Activated CD4-positive, alpha-beta memory T cell treated with anti-CD3 and anti-CD28 coated beads for 36 hours (primary cell): ENCODE measurements at regions not wholly inside any gene's neighbourhood (a gene's known extent, or its start where the extent isn't known, plus 50 kb on each side); places are given as distances from the start of the nearest gene placed in this dataset.

Experiments
- CTCF ChIA-PET: fragments of 350-600 bp; sonication (Branson Sonifier 250); formaldehyde crosslinking; loops from one replicate; lab custom pipeline; 2021; ENCODE audit warnings: antibody characterized with exemption, inconsistent platforms; lab: Charles Lee
- POLR2A ChIA-PET: fragments of 350-600 bp; sonication (Branson Sonifier 250); formaldehyde crosslinking; loops from one replicate; lab custom pipeline; 2021; ENCODE audit warnings: antibody characterized with exemption; lab: Charles Lee
- DNase-seq: peaks from one replicate; pipeline ENCODE4 v3.0.0-alpha.2; 2020
- H3K27ac Mint-ChIP-seq: one replicate; pipeline ENCODE4 v1.8.0; 2021; ENCODE audit warnings: mixed read lengths
- H3K27me3 Mint-ChIP-seq: one replicate; pipeline ENCODE4 v1.8.0; 2021; ENCODE audit warnings: mixed read lengths
- H3K36me3 Mint-ChIP-seq: one replicate; pipeline ENCODE4 v1.8.0; 2021; ENCODE audit warnings: mixed read lengths
- H3K4me1 Mint-ChIP-seq: one replicate; pipeline ENCODE4 v1.8.0; 2021; ENCODE audit warnings: low read depth, mixed read lengths
- H3K4me3 Mint-ChIP-seq: one replicate; pipeline ENCODE4 v1.8.0; 2021; ENCODE audit warnings: mild to moderate bottlenecking, mixed read lengths
- H3K9me3 Mint-ChIP-seq: one replicate; pipeline ENCODE4 v1.8.0; 2021; ENCODE audit warnings: mixed read lengths
- intact Hi-C: fragments of 100-400 bp; cut with micrococcal nuclease; formaldehyde crosslinking; loops from one replicate; pipeline ENCODE4 v1.15.1; 2023

- Mint-ChIP-seq H3K4me3 (no peak overlapping the region), H3K27me3 (peaks cover 6% of the 10 kb centered on the region), H3K4me1 (no peaks in the 10 kb centered on the region), H3K36me3 (no peaks in the 10 kb centered on the region), H3K27ac (no peak overlapping the region), H3K9me3 (no peaks in the 10 kb centered on the region)
- intact Hi-C loops = no loop called here
- ChIA-PET CTCF (no interaction called here), POLR2A (no interaction called here)
- DNase-seq = no peak
Observed at GRCh38 chr5:7955476-7955875, 86.5 kb downstream of the MTRR start.

- DNase-seq = no peak
- peaks cover 5% of the 10 kb centered on the region for H3K27me3 Mint-ChIP-seq
- H3K4me3 Mint-ChIP-seq = no peak overlapping the region
- H3K4me1 Mint-ChIP-seq = no peaks in the 10 kb centered on the region
- CTCF ChIA-PET = no interaction called here
- no peaks in the 10 kb centered on the region for H3K36me3 Mint-ChIP-seq
- no peaks in the 10 kb centered on the region for H3K9me3 Mint-ChIP-seq
- intact Hi-C loops = no loop called here
- H3K27ac Mint-ChIP-seq = no peak overlapping the region
- POLR2A ChIA-PET = no interaction called here
Observed at GRCh38 chr5:7957329-7957728, 88.4 kb downstream of the MTRR start.

GRCh38 chr5:7960142-7960541 is 91.2 kb downstream of the MTRR start:
- no peaks in the 10 kb centered on the region for H3K4me1 Mint-ChIP-seq
- H3K36me3 Mint-ChIP-seq = no peaks in the 10 kb centered on the region
- H3K27ac Mint-ChIP-seq = no peak overlapping the region
- peaks cover 3% of the 10 kb centered on the region for H3K27me3 Mint-ChIP-seq
- no peak overlapping the region for H3K4me3 Mint-ChIP-seq
- ChIA-PET POLR2A (no interaction called here), CTCF (no interaction called here)
- DNase-seq = no peak
- intact Hi-C loops = no loop called here
- no peaks in the 10 kb centered on the region for H3K9me3 Mint-ChIP-seq

- no peaks in the 10 kb centered on the region for H3K4me1 Mint-ChIP-seq
- intact Hi-C loops = no loop called here
- POLR2A ChIA-PET = no interaction called here
- no peak for DNase-seq
- peaks cover 3% of the 10 kb centered on the region for H3K27me3 Mint-ChIP-seq
- H3K4me3 Mint-ChIP-seq = no peak overlapping the region
- H3K9me3 Mint-ChIP-seq = no peaks in the 10 kb centered on the region
- CTCF ChIA-PET = no interaction called here
- no peaks in the 10 kb centered on the region for H3K36me3 Mint-ChIP-seq
- H3K27ac Mint-ChIP-seq = no peak overlapping the region
Observed at GRCh38 chr5:7961540-7961939, 92.6 kb downstream of the MTRR start.

- POLR2A ChIA-PET = no interaction called here
- Mint-ChIP-seq H3K9me3 (no peaks in the 10 kb centered on the region), H3K4me1 (no peaks in the 10 kb centered on the region), H3K4me3 (no peak overlapping the region), H3K27me3 (peaks cover 7% of the 10 kb centered on the region), H3K27ac (no peak overlapping the region), H3K36me3 (no peaks in the 10 kb centered on the region)
- intact Hi-C loops = no loop called here
- no peak for DNase-seq
- CTCF ChIA-PET = no interaction called here
Observed at GRCh38 chr5:7970816-7971215, 101.9 kb downstream of the MTRR start.

DNA sequence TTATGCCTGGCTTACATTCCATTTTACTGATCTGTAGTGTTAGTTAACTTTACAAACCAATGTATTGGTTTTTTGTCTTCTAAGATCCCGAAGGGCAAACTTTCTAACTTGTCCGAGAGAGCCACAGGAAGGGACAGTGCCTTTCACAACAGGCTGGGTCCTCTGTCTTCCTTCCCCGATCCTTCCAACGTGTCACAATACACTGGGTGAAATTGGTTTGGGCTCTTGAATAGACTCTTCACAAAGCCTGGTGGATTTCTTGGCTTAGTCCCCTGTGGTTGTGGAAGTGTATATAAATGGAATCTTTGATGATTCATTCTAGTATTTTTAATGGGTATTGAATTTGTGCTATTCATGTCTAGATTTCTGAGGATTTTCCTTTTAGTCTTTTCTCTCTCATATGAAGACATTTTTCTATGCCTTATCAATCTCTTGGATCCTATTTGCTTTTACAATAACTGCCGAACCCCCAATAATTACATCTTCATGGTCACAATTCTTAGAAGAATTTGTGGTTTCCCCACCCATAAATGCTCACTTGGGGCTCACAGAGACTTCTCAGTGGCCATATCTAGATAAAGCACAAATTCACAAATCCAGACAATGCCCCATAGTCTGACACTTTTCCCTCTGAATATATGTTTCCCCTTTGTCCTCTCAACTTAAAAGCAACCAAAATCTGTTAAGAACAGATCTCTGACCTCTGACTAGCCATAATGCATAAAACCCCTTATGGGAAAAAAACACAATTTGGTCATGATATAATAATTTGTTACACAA is 107.7 kb downstream of the MTRR start:
- ChIA-PET CTCF (no interaction called here), POLR2A (no interaction called here)
- no peak overlapping the region for H3K4me3 Mint-ChIP-seq
- H3K9me3 Mint-ChIP-seq = no peaks in the 10 kb centered on the region
- intact Hi-C loops = no loop called here
- H3K4me1 Mint-ChIP-seq = no peaks in the 10 kb centered on the region
- H3K36me3 Mint-ChIP-seq = no peaks in the 10 kb centered on the region
- H3K27me3 Mint-ChIP-seq = peaks cover 14% of the 10 kb centered on the region
- DNase-seq = no peak
- no peak overlapping the region for H3K27ac Mint-ChIP-seq

DNA sequence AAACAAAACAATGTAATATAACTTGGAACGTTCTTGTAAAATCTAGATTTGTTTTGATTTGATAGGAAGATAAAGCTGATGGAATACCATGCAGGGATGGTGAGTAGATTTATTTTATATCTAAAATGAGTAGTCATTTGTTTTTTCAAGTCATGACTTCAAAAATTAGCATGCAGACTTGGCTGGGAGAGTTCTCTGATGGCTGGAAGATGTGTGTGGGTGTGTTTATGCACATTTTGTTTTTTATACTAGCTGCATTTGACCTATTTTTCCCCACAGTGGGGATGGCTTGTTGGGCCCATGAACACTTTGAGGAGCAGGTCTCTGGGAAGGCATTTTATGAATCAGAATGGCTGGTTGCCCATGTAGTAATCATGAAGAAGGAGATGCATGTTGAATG is 109.2 kb downstream of the MTRR start:
- Mint-ChIP-seq H3K4me1 (no peaks in the 10 kb centered on the region), H3K27me3 (peaks cover 14% of the 10 kb centered on the region), H3K9me3 (no peaks in the 10 kb centered on the region), H3K36me3 (no peaks in the 10 kb centered on the region), H3K27ac (no peak overlapping the region), H3K4me3 (no peak overlapping the region)
- intact Hi-C loops = no loop called here
- CTCF ChIA-PET = no interaction called here
- POLR2A ChIA-PET = no interaction called here
- DNase-seq = no peak

GRCh38 chr5:7978991-7979390 is 110.0 kb downstream of the MTRR start:
- Mint-ChIP-seq H3K36me3 (no peaks in the 10 kb centered on the region), H3K9me3 (no peaks in the 10 kb centered on the region), H3K27ac (no peak overlapping the region), H3K4me3 (no peak overlapping the region), H3K4me1 (no peaks in the 10 kb centered on the region), H3K27me3 (peaks cover 14% of the 10 kb centered on the region)
- POLR2A ChIA-PET = no interaction called here
- intact Hi-C loops = no loop called here
- CTCF ChIA-PET = no interaction called here
- DNase-seq = no peak

DNA sequence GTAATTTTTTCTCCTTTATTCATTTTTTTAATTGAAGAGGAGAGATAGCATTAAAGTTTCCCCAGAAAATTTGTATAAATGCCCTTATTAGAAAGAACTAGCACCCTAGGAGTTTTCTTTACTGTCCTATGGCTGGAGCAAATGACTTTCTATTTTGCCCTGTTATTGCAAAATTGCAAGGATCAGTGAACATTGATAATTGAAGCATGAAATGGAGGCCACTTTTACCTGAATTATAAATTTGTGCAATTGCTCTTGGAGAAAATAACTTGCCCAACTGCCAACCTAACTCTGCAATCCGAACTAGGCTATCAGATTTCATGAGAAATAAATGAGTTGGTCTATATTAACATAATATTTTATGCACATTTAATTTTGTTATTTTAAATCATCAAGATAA is 111.9 kb downstream of the MTRR start:
- H3K27ac Mint-ChIP-seq = no peak overlapping the region
- no peaks in the 10 kb centered on the region for H3K36me3 Mint-ChIP-seq
- POLR2A ChIA-PET = no interaction called here
- peaks cover 9% of the 10 kb centered on the region for H3K27me3 Mint-ChIP-seq
- DNase-seq = no peak
- intact Hi-C loops = no loop called here
- H3K9me3 Mint-ChIP-seq = no peaks in the 10 kb centered on the region
- no peaks in the 10 kb centered on the region for H3K4me1 Mint-ChIP-seq
- CTCF ChIA-PET = no interaction called here
- no peak overlapping the region for H3K4me3 Mint-ChIP-seq

- H3K27me3 Mint-ChIP-seq = peaks cover 2% of the 10 kb centered on the region
- CTCF ChIA-PET = no interaction called here
- no peak for DNase-seq
- H3K36me3 Mint-ChIP-seq = no peaks in the 10 kb centered on the region
- POLR2A ChIA-PET = no interaction called here
- intact Hi-C loops = no loop called here
- no peak overlapping the region for H3K27ac Mint-ChIP-seq
- H3K4me1 Mint-ChIP-seq = no peaks in the 10 kb centered on the region
- no peaks in the 10 kb centered on the region for H3K9me3 Mint-ChIP-seq
- H3K4me3 Mint-ChIP-seq = no peak overlapping the region
Observed at GRCh38 chr5:7983433-7983832, 114.5 kb downstream of the MTRR start.

GRCh38 chr5:7991125-7991821 is 122.3 kb downstream of the MTRR start:
- intact Hi-C loops = no loop called here
- H3K27ac Mint-ChIP-seq = no peak overlapping the region
- H3K36me3 Mint-ChIP-seq = no peaks in the 10 kb centered on the region
- no peaks in the 10 kb centered on the region for H3K4me1 Mint-ChIP-seq
- H3K9me3 Mint-ChIP-seq = no peaks in the 10 kb centered on the region
- no peaks in the 10 kb centered on the region for H3K27me3 Mint-ChIP-seq
- CTCF ChIA-PET = no interaction called here
- DNase-seq = no peak
- H3K4me3 Mint-ChIP-seq = no peak overlapping the region
- POLR2A ChIA-PET = no interaction called here

DNA sequence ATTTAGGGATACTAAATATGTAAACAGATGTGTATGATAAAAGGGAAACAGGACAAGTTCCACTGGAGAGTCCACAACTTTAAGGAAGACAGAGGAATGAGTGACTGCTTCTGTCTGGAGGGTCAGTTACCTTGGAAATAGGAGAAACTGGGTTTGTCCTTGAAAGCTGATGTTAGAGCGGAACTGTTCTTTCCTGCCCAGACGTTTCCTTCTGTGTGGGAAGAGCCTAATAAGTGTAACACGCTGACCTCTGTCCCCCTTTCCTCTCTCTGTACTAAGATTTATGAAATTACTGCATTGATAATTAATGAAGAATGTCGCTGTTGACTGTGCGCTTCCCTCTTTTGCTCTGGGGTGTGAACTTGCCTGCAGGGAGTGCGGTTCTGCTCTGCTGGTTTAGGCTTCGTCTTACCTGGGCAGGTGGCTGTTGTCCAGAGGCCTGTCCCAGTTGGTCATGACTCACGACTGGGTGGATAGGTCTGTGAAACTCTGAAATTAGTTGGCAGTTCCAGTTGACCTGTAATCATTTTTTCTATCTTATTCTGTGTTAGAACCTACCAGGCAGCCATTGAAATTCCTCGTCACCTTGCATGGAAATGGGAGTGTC is 126.8 kb downstream of the MTRR start:
- DNase-seq = no peak
- no peaks in the 10 kb centered on the region for H3K9me3 Mint-ChIP-seq
- H3K27me3 Mint-ChIP-seq = no peaks in the 10 kb centered on the region
- no peaks in the 10 kb centered on the region for H3K36me3 Mint-ChIP-seq
- ChIA-PET POLR2A (no interaction called here), CTCF (no interaction called here)
- intact Hi-C loops = no loop called here
- no peak overlapping the region for H3K27ac Mint-ChIP-seq
- H3K4me1 Mint-ChIP-seq = no peaks in the 10 kb centered on the region
- no peak overlapping the region for H3K4me3 Mint-ChIP-seq
